Body of pancreas (tissue), 4 donors: ENCODE measurements at regions not wholly inside any gene's neighbourhood (a gene's known extent, or its start where the extent isn't known, plus 50 kb on each side); places are given as distances from the start of the nearest gene placed in this dataset.
A peak's percentile ranks its signal among the peaks of the same experiment; 100 is the strongest.

Source experiments
- ATAC-seq: fragments of 150-250 bp; one replicate; pipeline ENCODE4 v1.9.1; 2016
- DNase-seq, 4 donors: peaks; one replicate each; pipeline ENCODE4 v3.0.0-alpha.2; 2019
- H3K27ac ChIP-seq, 4 donors: fragments of 200-600 bp; sonication (generic); 1 replicate in 3 of 4; 2 replicates in 1 of 4; pipeline versions ENCODE4 v1.5.1 to v1.6.1; 2016 to 2019; ENCODE audit warnings: mild to moderate bottlenecking in 1 of 4, mixed read lengths in 1 of 4, moderate library complexity in 1 of 4
- H3K27me3 ChIP-seq, 2 donors: fragments of 200-600 bp; sonication (generic); one replicate each; pipeline ENCODE4 v1.6.0; 2016; ENCODE audit warnings: mild to moderate bottlenecking in 1 of 2
- H3K36me3 ChIP-seq, 2 donors: fragments of 200-600 bp; sonication (generic); replicated peaks in 1 of 2; 2 replicates each; pipeline ENCODE4 v1.5.1; 2016; ENCODE audit warnings: low read depth in 2 of 2; ENCODE audit not compliant: insufficient read depth in 1 of 2
- H3K4me1 ChIP-seq: fragments of 200-600 bp; sonication (generic); one replicate; pipeline ENCODE4 v1.6.0; 2016
- H3K4me3 ChIP-seq, 2 donors: fragments of 200-600 bp; sonication (generic); 1 replicate in 1 of 2; 2 replicates in 1 of 2; pipeline ENCODE4 v1.5.1; 2016 to 2019
- H3K9me3 ChIP-seq, 3 donors: fragments of 200-600 bp; sonication (generic); 1 replicate in 2 of 3; 2 replicates in 1 of 3; pipeline ENCODE4 v1.5.1; 2016
- CTCF ChIP-seq, 7 experiments: fragments of 450-650 bp in 4 of 7; fragments of 200-600 bp in 3 of 7; sonication (generic) in 3 of 7; IDR thresholded peaks; one replicate each; pipeline ENCODE4 v1.5.1; 2016 to 2019; ENCODE audit warnings: antibody characterized with exemption in 7 of 7
- POLR2A ChIP-seq, 3 donors: fragments of 450-650 bp; IDR thresholded peaks; one replicate each; pipeline ENCODE4 v1.6.1; 2016; ENCODE audit warnings: antibody characterized with exemption in 3 of 3, mild to moderate bottlenecking in 2 of 3
- WGBS, 2 donors: methylation state at CpG; one replicate each; pipeline ENCODE4 v1.1.5; 2017; 5-methylcytosine and 5-hydroxymethylcytosine counted together
- intact Hi-C: fragments of 100-400 bp; cut with DNase I; formaldehyde crosslinking; loops from one replicate; pipeline ENCODE4 v1.15.1; 2023

GRCh38 chrX:30957753-30958152, 68.7 kb upstream of the TAB3 start:
- intact Hi-C loops: no loop called here
- DNase-seq (peak in 2 of 4 donors; percentile 5 to 21), ATAC-seq (no peak)
- Histone ChIP-seq H3K4me1 (no peaks in the 10 kb centered on the region), H3K27ac (no peak overlapping the region), H3K4me3 (no peak overlapping the region), H3K9me3 (no peaks in the 10 kb centered on the region), H3K36me3 (no peaks in the 10 kb centered on the region), H3K27me3 (no peaks in the 10 kb centered on the region)
- TF ChIP-seq POLR2A (IDR thresholded peaks at IDR 0.05) (no peak), CTCF (IDR thresholded peaks at IDR 0.05) (no peak)
- 52 to 70% methylated on average over 4 to 6 of the region's 6 CpGs for WGBS, 2 donors

GRCh38 chrX:30955687-30956086, 66.6 kb upstream of the TAB3 start:
- Histone ChIP-seq H3K27ac (no peak overlapping the region), H3K4me1 (no peaks in the 10 kb centered on the region), H3K27me3 (no peaks in the 10 kb centered on the region), H3K36me3 (no peaks in the 10 kb centered on the region), H3K4me3 (no peak overlapping the region), H3K9me3 (no peaks in the 10 kb centered on the region)
- WGBS, 2 donors: 63 to 78% methylated on average over 3 of the region's 3 CpGs
- DNase-seq (peak in 1 of 4 donors; percentile 10), ATAC-seq (no peak)
- TF ChIP-seq CTCF (IDR thresholded peaks at IDR 0.05) (no peak), POLR2A (IDR thresholded peaks at IDR 0.05) (no peak)
- intact Hi-C loops: no loop called here

- intact Hi-C loops: no loop called here
- no peak for ATAC-seq
- Histone ChIP-seq H3K4me1 (no peaks in the 10 kb centered on the region), H3K9me3 (no peaks in the 10 kb centered on the region), H3K27me3 (no peaks in the 10 kb centered on the region), H3K4me3 (no peak overlapping the region), H3K27ac (no peak overlapping the region), H3K36me3 (no peaks in the 10 kb centered on the region)
- DNase-seq: no peak
- no peak for TF ChIP-seq CTCF (IDR thresholded peaks at IDR 0.05)
- no peak for TF ChIP-seq POLR2A (IDR thresholded peaks at IDR 0.05)
Observed at GRCh38 chrX:30951003-30951402, 61.9 kb upstream of the TAB3 start.

GRCh38 chrX:30950391-30950790, 61.3 kb upstream of the TAB3 start:
- DNase-seq: no peak
- no peaks in the 10 kb centered on the region for H3K9me3 ChIP-seq
- intact Hi-C loops: no loop called here
- H3K27ac ChIP-seq: no peak overlapping the region
- TF ChIP-seq CTCF (IDR thresholded peaks at IDR 0.05): no peak
- TF ChIP-seq POLR2A (IDR thresholded peaks at IDR 0.05): no peak
- 33 to 93% methylated on average over 1 to 2 of the region's 2 CpGs for WGBS, 2 donors
- no peak for ATAC-seq
- H3K4me1 ChIP-seq: no peaks in the 10 kb centered on the region
- no peak overlapping the region for H3K4me3 ChIP-seq
- no peaks in the 10 kb centered on the region for H3K36me3 ChIP-seq
- H3K27me3 ChIP-seq: no peaks in the 10 kb centered on the region

GRCh38 chrX:30949554-30949953, 60.5 kb upstream of the TAB3 start:
- Histone ChIP-seq H3K27ac (no peak overlapping the region), H3K4me3 (no peak overlapping the region), H3K9me3 (no peaks in the 10 kb centered on the region), H3K4me1 (no peaks in the 10 kb centered on the region), H3K36me3 (no peaks in the 10 kb centered on the region), H3K27me3 (no peaks in the 10 kb centered on the region)
- TF ChIP-seq POLR2A (IDR thresholded peaks at IDR 0.05) (no peak), CTCF (IDR thresholded peaks at IDR 0.05) (no peak)
- DNase-seq (no peak), ATAC-seq (no peak)
- intact Hi-C loops: no loop called here
- WGBS, 2 donors: 92% methylated on average over 3 to 4 of the region's 4 CpGs
